NCI-H2196 treated with DMSO at 0.1 percent for 48 hours (cell line): ENCODE measurements at regions not wholly inside any gene's neighbourhood (a gene's known extent, or its start where the extent isn't known, plus 50 kb on each side); places are given as distances from the start of the nearest gene placed in this dataset.

Experiments
- DNase-seq: peaks from one replicate; lab custom pipeline; 2025; ENCODE audit not compliant: unreplicated experiment; lab: John Stamatoyannopoulos, UW

DNA sequence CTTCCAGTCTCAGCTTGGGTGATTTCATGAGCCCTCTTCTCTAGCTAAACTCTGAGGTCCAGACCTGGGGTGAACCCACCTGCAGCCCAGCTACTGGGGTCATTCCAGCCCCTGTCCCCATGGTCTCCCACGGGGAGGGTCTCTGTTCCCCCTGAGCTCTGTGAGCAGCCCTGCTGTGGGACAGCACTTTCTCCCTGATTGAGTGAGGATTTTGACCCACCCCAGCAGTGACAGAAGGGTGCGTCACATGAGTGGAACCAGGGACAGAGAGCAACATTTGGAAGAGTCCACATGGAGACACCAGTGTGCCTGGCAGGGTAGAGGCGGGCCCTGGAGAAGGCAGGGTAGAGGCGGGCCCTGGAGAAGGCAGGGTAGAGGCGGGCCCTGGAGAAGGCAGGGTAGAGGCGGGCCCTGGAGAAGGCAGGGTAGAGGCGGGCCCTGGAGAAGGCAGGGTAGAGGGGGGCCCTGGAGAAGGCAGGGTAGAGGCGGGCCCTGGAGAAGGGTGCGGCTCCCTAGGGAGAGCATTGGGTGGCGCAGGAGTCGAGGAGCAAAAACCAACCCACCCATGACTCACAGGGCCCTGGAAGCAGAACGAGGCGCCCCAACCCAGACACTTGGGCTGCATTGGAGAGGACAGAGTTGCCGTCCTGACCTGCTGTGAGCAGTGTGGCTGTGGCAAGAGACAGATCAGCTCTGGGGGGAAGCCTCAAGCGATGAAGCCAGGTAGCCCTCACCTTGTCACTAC lies 227.7 kb upstream of the B3GAT1 start:
- DNase-seq: no peak

GRCh38 chr11:134638796-134639430 lies 226.9 kb upstream of the B3GAT1 start:
- no peak for DNase-seq

- DNase-seq: no peak
Observed at GRCh38 chr11:134637091-134638015, 225.3 kb upstream of the B3GAT1 start.

GRCh38 chr11:134636071-134636470 lies 224.0 kb upstream of the B3GAT1 start:
- no peak for DNase-seq

- DNase-seq: no peak
Observed at GRCh38 chr11:134634897-134635831, 223.1 kb upstream of the B3GAT1 start.

DNA sequence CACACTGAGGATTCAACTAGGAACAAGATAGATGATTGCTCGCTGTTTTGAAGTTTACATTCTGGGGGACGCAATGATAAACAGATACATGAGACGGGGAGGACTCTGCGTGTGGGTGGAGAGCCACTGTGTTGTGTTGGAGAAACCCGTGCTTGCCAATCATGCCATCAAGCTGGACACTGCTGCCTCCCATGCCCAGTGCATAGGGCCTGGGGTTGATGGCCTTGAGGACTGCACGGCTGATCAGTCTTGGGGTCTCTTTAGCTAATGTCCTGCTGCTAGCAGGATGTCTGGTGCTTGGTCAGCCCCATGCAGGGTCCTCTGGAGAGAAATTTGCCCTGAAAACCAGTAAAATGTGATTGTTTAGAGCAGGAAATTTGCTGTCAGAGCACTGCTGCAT lies 221.2 kb upstream of the B3GAT1 start:
- DNase-seq: no peak

DNA sequence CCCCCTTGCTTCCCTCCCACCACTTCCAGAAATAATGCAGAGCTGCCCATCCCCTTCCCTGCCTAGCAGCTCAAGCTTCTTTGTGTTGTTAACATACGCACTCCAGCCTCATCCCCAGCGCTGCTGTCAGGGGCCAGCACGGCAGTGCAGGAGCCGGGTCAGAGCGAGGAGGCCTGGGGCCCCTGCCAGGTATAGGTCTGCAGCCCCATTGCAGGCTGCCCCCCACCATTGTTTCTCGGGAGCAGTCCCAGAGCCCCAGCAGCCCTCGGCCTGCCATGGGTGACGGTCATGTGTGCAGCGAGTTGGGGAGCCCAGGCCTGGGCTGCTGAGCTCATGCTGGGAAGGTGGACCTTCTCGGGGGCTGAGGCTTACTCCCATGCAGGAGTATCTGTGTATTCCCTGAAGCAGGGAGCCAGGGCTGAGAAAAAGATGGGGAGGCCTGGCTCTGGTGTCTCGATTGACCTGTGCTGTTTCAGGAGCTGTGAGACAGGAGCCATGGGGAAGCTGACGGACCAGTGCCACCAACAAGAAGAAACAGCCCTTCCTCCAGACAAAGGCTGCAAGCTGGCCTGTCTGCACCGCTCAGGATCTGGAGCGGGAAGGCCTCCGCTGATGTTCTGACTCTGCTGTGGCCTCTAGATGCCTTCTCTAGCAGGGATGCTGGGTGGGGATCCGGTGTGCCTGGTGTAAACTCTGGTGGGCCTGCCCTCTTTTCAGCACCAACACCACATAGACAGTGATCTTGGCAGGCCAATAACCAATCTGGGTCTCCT lies 220.5 kb upstream of the B3GAT1 start:
- DNase-seq: no peak

DNA sequence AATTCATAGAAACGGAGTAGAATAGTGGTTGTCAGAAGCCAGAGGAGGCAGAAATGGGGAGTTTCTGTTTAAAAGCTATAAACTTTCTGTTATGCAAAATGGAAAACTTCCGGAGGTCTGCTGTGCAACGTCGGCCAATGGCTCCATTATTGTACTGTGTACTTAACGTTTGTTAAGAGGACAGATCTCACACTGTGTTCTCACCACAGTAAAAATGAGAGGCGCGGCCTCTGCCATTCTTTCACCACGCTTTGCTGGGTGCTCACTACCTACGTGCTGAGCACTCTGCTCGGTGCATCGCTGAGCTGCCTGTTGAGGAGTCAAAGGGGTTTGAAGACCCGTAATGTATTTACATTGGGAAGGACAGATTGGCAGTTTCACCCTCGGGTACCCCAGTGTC lies 218.8 kb upstream of the B3GAT1 start:
- no peak for DNase-seq

GRCh38 chr11:134628426-134628825 lies 216.4 kb upstream of the B3GAT1 start:
- no peak for DNase-seq

DNA sequence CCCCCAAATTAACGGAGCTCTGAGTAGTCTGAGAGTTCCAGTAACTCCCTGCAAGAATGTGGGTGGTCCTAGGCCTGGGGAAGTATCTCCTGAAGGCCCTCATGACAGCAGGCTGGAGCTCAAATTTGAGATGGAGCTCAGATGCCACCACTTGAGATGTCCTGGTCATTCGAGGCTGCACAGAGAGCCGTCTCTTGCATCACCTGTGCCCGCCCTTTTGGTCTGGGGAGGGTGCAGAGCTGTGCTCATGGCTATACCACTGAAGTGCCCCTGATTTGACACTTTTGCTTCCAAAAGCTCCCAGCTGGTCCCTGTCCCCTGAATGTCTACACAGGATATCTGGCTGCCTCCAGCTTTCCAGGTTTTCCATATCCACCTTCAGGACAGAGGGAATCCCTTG lies 214.0 kb upstream of the B3GAT1 start:
- DNase-seq: no peak

DNA sequence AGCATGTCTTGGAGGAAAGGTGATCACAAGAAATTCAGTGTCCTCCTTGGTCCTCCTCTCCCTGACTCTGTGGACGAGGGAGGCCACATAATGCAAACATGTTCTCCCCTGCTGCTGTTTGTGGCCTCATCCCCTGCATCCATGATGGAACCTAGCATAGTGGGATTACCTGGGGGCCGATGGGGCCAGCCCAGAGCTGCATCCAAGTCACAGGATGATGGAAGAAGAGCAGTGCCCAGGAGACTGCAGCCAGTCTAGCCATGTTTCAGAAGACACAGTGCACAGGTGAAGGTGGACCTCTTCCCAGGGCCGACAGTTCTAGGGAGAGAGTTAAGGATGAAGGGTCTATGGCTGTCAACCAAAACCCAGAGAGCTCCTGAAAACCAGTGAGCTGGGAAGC lies 213.6 kb upstream of the B3GAT1 start:
- no peak for DNase-seq

GRCh38 chr11:134625151-134625550 lies 213.1 kb upstream of the B3GAT1 start:
- no peak for DNase-seq

- no peak for DNase-seq
Observed at GRCh38 chr11:134624166-134624920, 212.3 kb upstream of the B3GAT1 start.

GRCh38 chr11:134623711-134624110 lies 211.7 kb upstream of the B3GAT1 start:
- DNase-seq: no peak

DNA sequence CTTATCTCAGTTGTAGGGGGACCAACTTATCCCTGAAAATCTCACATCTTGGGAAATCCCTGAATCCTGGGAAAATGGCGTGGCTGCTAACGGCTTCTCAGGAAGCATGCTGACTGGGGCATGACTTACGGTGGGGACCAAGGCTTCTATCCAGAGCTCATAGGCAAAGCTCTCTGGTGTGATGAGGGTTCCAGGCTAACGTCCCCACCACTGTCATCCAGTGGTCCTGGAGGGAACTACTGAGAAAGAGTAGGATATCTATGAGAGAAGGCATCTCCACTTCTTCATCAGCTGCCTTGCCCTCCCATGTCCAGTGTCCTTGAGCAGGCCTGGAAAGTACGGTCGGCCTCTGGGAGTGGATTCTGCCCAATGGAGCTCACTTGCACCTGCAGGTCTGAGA lies 210.4 kb upstream of the B3GAT1 start:
- DNase-seq: no peak

DNA sequence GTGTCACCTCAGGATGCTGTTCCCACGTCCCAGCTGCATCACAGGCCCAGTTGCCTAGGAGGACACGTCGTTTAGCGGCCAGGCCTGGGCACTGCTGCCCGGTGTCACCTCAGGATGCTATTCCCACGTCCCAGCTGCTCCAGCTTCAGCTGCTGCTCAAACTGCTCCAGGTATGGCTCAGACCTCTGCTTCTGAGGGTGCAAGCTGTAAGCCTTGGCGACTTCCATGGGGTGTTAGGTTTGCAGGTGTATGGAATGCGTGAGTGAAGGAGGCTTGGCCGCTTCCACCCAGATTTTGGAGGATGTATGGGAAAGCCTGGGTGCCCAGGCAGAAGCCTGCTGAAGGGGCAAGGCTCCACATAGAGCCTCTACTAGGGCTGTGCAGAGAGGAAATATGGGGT lies 205.3 kb upstream of the B3GAT1 start:
- no peak for DNase-seq

DNA sequence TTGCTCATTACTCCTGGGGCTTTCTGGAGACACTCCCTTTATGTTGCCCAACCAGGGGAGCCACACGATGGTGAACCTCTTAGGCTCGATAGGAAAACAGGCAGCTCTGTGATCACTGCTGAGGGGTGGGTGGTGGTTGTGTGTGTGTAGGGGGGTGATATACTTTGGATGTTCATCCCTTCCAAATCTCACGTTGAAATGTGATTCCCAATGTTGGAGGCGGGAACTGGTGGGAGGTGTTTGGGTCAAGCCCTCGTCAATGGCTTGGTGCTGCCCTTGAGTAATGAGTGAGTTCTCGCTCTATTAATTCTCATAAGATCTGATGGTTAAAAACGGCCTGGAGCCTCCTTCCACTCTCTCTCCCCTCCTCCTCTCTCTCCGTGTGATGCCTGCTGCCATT lies 204.0 kb upstream of the B3GAT1 start:
- DNase-seq: no peak

GRCh38 chr11:134615041-134615615 lies 203.1 kb upstream of the B3GAT1 start:
- no peak for DNase-seq

DNA sequence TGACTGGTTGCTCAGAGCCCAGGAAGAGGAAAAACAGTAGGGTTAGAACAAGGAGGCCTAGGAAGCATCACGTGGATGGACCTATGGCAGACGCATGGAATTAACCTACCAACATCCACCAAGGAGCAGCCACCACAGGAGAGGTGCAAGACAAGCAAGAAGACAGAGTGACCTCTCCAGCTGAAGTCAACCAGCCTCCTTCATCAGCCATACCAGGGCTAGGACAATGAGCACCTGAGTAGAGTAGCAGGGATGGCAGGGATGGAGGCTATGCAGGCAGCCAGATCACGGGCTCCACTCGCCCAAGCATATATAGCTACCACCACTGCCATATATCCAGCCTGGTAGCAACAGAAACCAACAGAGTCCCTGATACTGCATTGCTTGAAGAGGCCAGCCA lies 202.1 kb upstream of the B3GAT1 start:
- DNase-seq: no peak
